Activated naive CD4-positive, alpha-beta T cell treated with anti-CD3 and anti-CD28 coated beads, Interleukin-2, amount 50 U/mL, for 24 hours (primary cell): ENCODE measurements at regions not wholly inside any gene's neighbourhood (a gene's known extent, or its start where the extent isn't known, plus 50 kb on each side); places are given as distances from the start of the nearest gene placed in this dataset.
"Not testable (repeated sequence)": the region's sequence is repeated elsewhere in the genome, so short reads cannot be mapped to it uniquely, and the experiment has no call there.

Experiments used
- H3K27ac Mint-ChIP-seq: one replicate; pipeline ENCODE4 v1.8.0; 2021; ENCODE audit warnings: mild to moderate bottlenecking, mixed read lengths
- H3K27me3 Mint-ChIP-seq: one replicate; pipeline ENCODE4 v1.8.0; 2021; ENCODE audit warnings: mixed read lengths
- H3K36me3 Mint-ChIP-seq: one replicate; pipeline ENCODE4 v1.8.0; 2021; ENCODE audit warnings: mixed read lengths
- H3K4me1 Mint-ChIP-seq: one replicate; pipeline ENCODE4 v1.8.0; 2021; ENCODE audit warnings: mixed read lengths
- H3K4me3 Mint-ChIP-seq: one replicate; pipeline ENCODE4 v1.8.0; 2021; ENCODE audit warnings: mild to moderate bottlenecking, mixed read lengths
- H3K9me3 Mint-ChIP-seq: one replicate; pipeline ENCODE4 v1.8.0; 2021; ENCODE audit warnings: mixed read lengths

DNA sequence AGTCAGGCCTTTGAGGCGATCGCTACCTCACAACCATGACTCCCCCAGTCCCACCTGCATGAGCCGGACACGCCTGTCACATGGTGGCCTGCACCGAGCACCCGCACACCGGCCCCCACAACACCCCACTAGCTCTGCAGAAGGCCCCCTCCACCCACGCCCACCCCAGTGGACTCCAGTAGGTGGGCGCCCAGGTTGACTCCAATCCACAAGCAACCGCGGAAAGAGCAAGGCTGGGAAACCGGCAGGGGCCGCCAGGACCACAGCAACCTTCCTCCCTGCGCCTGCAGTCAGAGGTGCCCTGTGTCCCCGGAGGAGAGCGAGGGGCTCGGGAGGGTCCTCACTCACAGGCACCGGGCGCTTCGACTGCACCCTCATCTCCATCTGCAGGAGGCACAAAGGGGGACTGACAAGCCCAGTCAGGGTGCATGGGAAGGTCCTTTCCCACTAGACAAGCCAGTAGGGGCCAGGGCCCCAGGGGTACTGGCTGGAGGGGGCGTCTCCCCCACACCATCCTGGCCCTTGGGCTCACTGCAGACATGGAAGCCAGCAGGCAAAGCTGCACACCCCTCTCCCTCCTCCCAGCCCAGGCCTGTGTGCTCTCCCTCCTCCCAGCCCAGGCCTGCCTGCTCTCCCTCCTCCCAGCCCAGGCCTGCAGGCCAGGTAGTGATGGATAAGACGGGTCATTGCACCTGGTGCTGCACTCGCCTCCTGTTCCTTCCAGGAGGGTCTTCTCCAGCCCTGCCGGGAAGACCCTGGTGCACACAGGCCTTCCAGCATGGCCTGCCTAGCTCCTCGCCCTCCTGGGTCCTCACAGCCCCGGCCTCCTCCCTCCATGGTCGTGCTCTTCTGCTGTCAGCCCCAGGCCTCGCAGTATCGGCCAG lies 137.2 kb downstream of the DLL1 start:
- Mint-ChIP-seq H3K4me1 (peaks cover 17% of the 10 kb centered on the region), H3K4me3 (no peak overlapping the region), H3K27ac (no peak overlapping the region), H3K36me3 (no peaks in the 10 kb centered on the region), H3K27me3 (peaks cover 6% of the 10 kb centered on the region), H3K9me3 (no peaks in the 10 kb centered on the region)

DNA sequence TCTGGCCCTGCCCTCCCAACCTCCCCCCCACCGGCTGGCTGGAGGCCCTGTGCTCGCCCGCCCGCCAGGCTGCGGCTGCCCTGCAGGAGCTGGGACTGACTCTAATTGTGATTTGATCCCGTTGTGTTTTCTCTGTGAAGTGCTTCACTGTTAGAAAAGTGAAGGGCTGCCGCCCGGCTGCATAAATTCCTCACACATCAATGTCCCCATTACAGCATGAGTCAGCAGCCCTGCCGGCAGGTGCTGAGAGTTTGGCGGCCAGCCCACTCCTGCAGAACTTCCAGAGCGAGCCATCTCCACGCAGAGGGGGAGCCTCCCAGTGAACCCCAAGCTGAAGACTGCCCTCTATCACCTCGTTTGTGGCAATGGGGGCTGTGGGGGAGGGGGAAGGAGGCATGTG lies 137.9 kb downstream of the DLL1 start:
- no peak overlapping the region for H3K27ac Mint-ChIP-seq
- no peak overlapping the region for H3K4me3 Mint-ChIP-seq
- H3K4me1 Mint-ChIP-seq, result peaks cover 24% of the 10 kb centered on the region
- peaks cover 6% of the 10 kb centered on the region for H3K27me3 Mint-ChIP-seq
- no peaks in the 10 kb centered on the region for H3K9me3 Mint-ChIP-seq
- H3K36me3 Mint-ChIP-seq, result no peaks in the 10 kb centered on the region

- no peak overlapping the region for H3K27ac Mint-ChIP-seq
- no peaks in the 10 kb centered on the region for H3K9me3 Mint-ChIP-seq
- H3K4me1 Mint-ChIP-seq, result peaks cover 30% of the 10 kb centered on the region
- no peak overlapping the region for H3K4me3 Mint-ChIP-seq
- H3K27me3 Mint-ChIP-seq, result peaks cover 6% of the 10 kb centered on the region
- no peaks in the 10 kb centered on the region for H3K36me3 Mint-ChIP-seq
Measured at GRCh38 chr6:170152124-170152926, 138.6 kb downstream of the DLL1 start.

- peak overlapping the region; percentile 30 for H3K27ac Mint-ChIP-seq
- H3K27me3 Mint-ChIP-seq, result peaks cover 6% of the 10 kb centered on the region
- no peaks in the 10 kb centered on the region for H3K9me3 Mint-ChIP-seq
Measured at GRCh38 chr6:170151804-170152123, 139.1 kb downstream of the DLL1 start.

DNA sequence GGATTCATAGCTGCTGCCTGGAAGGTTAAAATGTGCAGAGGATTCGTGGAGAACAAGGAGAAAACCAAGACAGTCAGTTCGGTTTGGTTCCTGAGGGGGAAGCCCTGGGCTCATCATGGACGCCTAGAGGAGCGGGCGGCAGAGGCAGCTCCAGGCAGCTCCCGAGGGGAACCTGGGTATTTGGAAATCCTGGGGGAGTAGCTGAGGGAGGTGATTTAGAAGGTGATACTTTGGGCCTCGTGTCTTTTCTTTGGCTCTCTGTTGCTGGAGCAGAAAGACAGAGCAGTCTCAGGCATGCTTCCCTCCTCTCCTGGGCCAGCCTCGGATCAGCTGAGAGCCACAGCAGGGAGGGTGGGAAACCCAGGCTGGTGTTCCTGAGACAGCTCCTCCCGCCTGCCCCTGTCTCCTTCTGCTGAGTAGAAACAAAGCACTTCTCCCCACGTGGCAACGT lies 139.5 kb downstream of the DLL1 start:
- Mint-ChIP-seq H3K9me3 (no peaks in the 10 kb centered on the region), H3K4me1 (peaks cover 40% of the 10 kb centered on the region), H3K36me3 (no peaks in the 10 kb centered on the region), H3K27me3 (peaks cover 6% of the 10 kb centered on the region), H3K27ac (peak overlapping the region; percentile 46), H3K4me3 (peak overlapping the region; percentile 26)

More at GRCh38 chr6:170151804-170152123, 139.1 kb downstream of the DLL1 start:
- Mint-ChIP-seq H3K4me1 (peaks cover 36% of the 10 kb centered on the region), H3K4me3 (peak overlapping the region; percentile 26), H3K36me3 (no peaks in the 10 kb centered on the region)

- Mint-ChIP-seq H3K4me1 (peaks cover 44% of the 10 kb centered on the region), H3K9me3 (no peaks in the 10 kb centered on the region), H3K27ac (no peak overlapping the region), H3K27me3 (peaks cover 6% of the 10 kb centered on the region), H3K36me3 (no peaks in the 10 kb centered on the region), H3K4me3 (no peak overlapping the region)
Measured at GRCh38 chr6:170150590-170150945, 140.3 kb downstream of the DLL1 start.

- Mint-ChIP-seq H3K9me3 (peaks cover under 1% of the 10 kb centered on the region), H3K4me1 (peaks cover 51% of the 10 kb centered on the region), H3K27me3 (peaks cover 6% of the 10 kb centered on the region), H3K4me3 (no peak overlapping the region), H3K27ac (peak overlapping the region; percentile 46), H3K36me3 (no peaks in the 10 kb centered on the region)
Measured at GRCh38 chr6:170149681-170150589, 140.9 kb downstream of the DLL1 start.

- no peak overlapping the region for H3K27ac Mint-ChIP-seq
- peaks cover 5% of the 10 kb centered on the region for H3K9me3 Mint-ChIP-seq
- H3K36me3 Mint-ChIP-seq, result peaks cover 4% of the 10 kb centered on the region
- peak overlapping the region; percentile 80 for H3K4me3 Mint-ChIP-seq
- peaks cover 57% of the 10 kb centered on the region for H3K4me1 Mint-ChIP-seq
- peaks cover 6% of the 10 kb centered on the region for H3K27me3 Mint-ChIP-seq
Measured at GRCh38 chr6:170148709-170149470, 142.0 kb downstream of the DLL1 start.

DNA sequence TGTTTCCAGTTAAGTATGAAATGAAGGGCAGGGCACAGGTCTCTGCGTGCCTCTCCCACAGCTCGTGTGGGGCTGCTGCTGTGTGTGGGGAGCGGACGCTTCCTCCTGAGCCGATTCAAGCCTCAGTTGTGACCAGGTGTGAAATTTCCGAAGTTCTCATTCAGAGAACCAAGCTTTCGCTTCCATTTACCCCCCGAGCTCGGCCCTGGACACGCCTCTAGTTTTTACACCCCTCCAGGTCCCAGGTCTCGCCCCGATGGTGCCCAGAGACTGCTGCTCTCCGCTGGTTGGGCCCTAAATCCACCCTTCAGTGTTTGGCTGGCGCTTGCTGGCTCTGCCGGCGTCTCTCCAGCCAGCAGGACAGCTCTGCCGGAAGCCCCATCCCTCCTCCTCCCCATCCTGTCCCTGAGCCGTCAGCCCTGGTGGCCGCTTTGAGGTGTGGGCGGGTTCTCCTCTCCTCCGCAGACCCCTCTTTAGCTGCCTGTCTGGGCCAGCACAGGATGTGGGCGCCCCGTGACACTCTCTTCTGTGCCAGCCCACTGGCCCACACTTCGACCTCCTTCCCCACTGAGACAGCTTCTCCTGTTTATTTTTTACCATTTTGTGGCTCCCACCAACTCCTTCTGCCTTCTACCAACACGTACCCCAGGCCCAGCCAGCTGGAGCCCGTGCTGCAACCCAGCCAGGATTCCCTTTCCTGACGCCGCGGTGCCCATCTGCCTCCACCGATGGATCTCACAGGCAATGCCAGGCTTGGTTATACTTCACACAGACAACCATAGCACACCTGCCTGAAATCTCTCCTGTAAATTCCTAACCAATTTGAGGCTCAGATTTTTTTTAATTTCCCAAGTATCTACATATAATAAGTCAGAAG lies 142.8 kb downstream of the DLL1 start:
- Mint-ChIP-seq H3K36me3 (peaks cover 4% of the 10 kb centered on the region), H3K9me3 (peaks cover 5% of the 10 kb centered on the region), H3K4me3 (peak overlapping the region; percentile 80), H3K27ac (peak overlapping the region; percentile 60), H3K4me1 (peaks cover 57% of the 10 kb centered on the region), H3K27me3 (peaks cover 6% of the 10 kb centered on the region)

- no peak overlapping the region for H3K27ac Mint-ChIP-seq
- peaks cover 4% of the 10 kb centered on the region for H3K36me3 Mint-ChIP-seq
- H3K9me3 Mint-ChIP-seq, result peaks cover 5% of the 10 kb centered on the region
- peaks cover 4% of the 10 kb centered on the region for H3K27me3 Mint-ChIP-seq
- H3K4me3 Mint-ChIP-seq, result peak overlapping the region; percentile 80
- peaks cover 56% of the 10 kb centered on the region for H3K4me1 Mint-ChIP-seq
Measured at GRCh38 chr6:170147056-170147787, 143.7 kb downstream of the DLL1 start.

GRCh38 chr6:170146640-170147039 lies 144.2 kb downstream of the DLL1 start:
- H3K36me3 Mint-ChIP-seq, result peaks cover 4% of the 10 kb centered on the region
- peaks cover 52% of the 10 kb centered on the region for H3K4me1 Mint-ChIP-seq
- no peak overlapping the region for H3K27ac Mint-ChIP-seq
- peaks cover under 1% of the 10 kb centered on the region for H3K27me3 Mint-ChIP-seq
- no peak overlapping the region for H3K4me3 Mint-ChIP-seq
- H3K9me3 Mint-ChIP-seq, result peaks cover 5% of the 10 kb centered on the region

GRCh38 chr6:170146131-170146530 lies 144.7 kb downstream of the DLL1 start:
- not testable (repeated sequence) for H3K4me3 Mint-ChIP-seq, H3K36me3 Mint-ChIP-seq, H3K9me3 Mint-ChIP-seq, H3K27me3 Mint-ChIP-seq
- H3K27ac Mint-ChIP-seq, result peak overlapping the region; percentile 65
- peaks cover 52% of the 10 kb centered on the region for H3K4me1 Mint-ChIP-seq

DNA sequence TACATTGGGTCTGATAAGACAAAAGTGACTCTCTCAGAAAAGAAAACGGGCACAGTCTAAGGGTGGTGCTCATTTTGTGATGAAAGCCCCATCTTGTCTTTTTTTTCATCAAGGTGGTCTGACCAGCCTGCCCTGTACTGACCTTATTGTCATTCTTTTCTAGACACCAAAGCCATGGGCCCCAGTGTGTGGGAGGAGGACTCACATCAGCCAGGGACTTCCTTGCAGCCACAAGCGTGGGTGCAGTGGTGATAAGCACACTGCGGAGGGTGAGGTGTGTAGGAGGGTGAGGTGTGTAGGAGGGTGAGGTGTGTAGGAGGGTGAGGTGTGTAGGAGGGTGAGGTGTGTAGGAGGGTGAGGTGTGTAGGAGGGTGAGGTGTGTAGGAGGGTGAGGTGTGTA lies 145.2 kb downstream of the DLL1 start:
- Mint-ChIP-seq H3K4me3 (peak overlapping the region; percentile 4), H3K4me1 (peaks cover 52% of the 10 kb centered on the region), H3K27ac (peak overlapping the region; percentile 94)
- not testable (repeated sequence) for H3K27me3 Mint-ChIP-seq, H3K36me3 Mint-ChIP-seq, H3K9me3 Mint-ChIP-seq
